ENCODE measurements at regions not wholly inside any gene's neighbourhood (a gene's known extent, or its start where the extent isn't known, plus 50 kb on each side); places are given as distances from the start of the nearest gene placed in this dataset.

DNA sequence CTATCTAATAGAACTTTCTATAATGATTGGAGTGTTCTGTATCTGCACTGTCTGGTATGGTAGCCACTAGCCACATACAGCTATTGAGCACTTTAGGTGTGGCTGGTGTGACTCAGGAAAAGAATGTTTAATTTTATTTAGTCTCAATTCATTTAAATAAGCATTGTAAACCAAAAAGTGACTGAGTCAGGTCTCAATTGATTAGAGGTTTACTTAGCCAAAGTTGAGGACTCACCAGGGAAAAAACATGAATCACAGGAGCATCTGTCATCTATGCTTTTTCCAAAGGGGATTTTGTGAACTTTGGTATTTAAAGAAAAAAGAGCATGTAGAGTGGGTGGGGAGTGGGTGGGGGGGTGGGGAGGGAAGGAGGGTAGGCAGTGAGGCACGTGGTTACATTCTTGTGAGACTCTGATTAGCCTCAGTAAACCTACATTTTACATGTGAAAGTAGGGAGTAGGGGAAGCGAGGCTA lies 473.1 kb downstream of the ATP23 start:
- Histone ChIP-seq H3K27ac (ENCODE audit: low read length) (no peak overlapping the region), H3K9ac (ENCODE audit: low read length) (no peak overlapping the region)

DNA sequence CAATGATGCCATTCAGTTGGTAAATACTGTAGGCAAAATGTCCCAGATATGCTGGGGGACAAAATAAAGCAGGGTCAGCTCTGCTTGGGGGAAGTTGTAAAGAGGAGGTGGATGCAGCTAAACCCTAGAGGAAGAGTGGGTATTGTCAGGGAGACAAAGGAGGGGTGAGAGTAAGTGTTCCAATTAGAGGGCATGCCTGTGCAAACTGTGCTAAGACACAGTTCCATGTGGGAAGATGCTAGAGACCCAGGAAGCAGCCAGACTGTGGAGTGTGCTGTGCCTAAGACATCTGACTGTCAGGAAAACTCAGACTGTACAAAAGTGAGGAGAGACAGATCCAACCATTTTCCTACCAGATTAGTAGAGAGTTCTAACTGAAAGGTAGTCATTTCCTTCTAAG lies 474.3 kb downstream of the ATP23 start:
- no peak overlapping the region for H3K27ac ChIP-seq (ENCODE audit: low read length)
- H3K79me2 ChIP-seq (ENCODE audit: low read length), result no peaks in the 10 kb centered on the region
- no peak overlapping the region for H3K4me3 ChIP-seq (ENCODE audit: low read length)
- H3K4me2 ChIP-seq (ENCODE audit: low read length), result no peak overlapping the region
- H2AFZ ChIP-seq (ENCODE audit: low read depth, low read length), result no peak overlapping the region
- H3K4me1 ChIP-seq (ENCODE audit: low read length), result no peaks in the 10 kb centered on the region
- no peak overlapping the region for H3K9ac ChIP-seq (ENCODE audit: low read length)
- no peaks in the 10 kb centered on the region for H3K27me3 ChIP-seq (ENCODE audit: low read depth, low read length)
- H3K9me3 ChIP-seq (ENCODE audit: insufficient read depth, low read length), result no peaks in the 10 kb centered on the region
- no peaks in the 10 kb centered on the region for H4K20me1 ChIP-seq (ENCODE audit: insufficient read depth, low read length)
- TF ChIP-seq, protein P1, sequence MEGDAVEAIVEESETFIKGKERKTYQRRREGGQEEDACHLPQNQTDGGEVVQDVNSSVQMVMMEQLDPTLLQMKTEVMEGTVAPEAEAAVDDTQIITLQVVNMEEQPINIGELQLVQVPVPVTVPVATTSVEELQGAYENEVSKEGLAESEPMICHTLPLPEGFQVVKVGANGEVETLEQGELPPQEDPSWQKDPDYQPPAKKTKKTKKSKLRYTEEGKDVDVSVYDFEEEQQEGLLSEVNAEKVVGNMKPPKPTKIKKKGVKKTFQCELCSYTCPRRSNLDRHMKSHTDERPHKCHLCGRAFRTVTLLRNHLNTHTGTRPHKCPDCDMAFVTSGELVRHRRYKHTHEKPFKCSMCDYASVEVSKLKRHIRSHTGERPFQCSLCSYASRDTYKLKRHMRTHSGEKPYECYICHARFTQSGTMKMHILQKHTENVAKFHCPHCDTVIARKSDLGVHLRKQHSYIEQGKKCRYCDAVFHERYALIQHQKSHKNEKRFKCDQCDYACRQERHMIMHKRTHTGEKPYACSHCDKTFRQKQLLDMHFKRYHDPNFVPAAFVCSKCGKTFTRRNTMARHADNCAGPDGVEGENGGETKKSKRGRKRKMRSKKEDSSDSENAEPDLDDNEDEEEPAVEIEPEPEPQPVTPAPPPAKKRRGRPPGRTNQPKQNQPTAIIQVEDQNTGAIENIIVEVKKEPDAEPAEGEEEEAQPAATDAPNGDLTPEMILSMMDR (IDR thresholded peaks at IDR 0.05; ENCODE audit: low read depth, low read length), result no peak
- TF ChIP-seq EZH2phosphoT487 (IDR thresholded peaks at IDR 0.05; ENCODE audit: low read depth), result no peak
- no peaks in the 10 kb centered on the region for H3K36me3 ChIP-seq (replicated peaks; ENCODE audit: low read depth, low read length)

More for the DNA sequence above, 473.1 kb downstream of the ATP23 start:
- no peaks in the 10 kb centered on the region for H4K20me1 ChIP-seq (ENCODE audit: insufficient read depth, low read length)
- no peak overlapping the region for H2AFZ ChIP-seq (ENCODE audit: low read depth, low read length)
- no peak overlapping the region for H3K4me2 ChIP-seq (ENCODE audit: low read length)
- no peaks in the 10 kb centered on the region for H3K79me2 ChIP-seq (ENCODE audit: low read length)
- no peaks in the 10 kb centered on the region for H3K9me3 ChIP-seq (ENCODE audit: insufficient read depth, low read length)
- H3K36me3 ChIP-seq (replicated peaks; ENCODE audit: low read depth, low read length), result no peaks in the 10 kb centered on the region
- no peaks in the 10 kb centered on the region for H3K27me3 ChIP-seq (ENCODE audit: low read depth, low read length)
- no peak for TF ChIP-seq EZH2phosphoT487 (IDR thresholded peaks at IDR 0.05; ENCODE audit: low read depth)
- TF ChIP-seq, protein P1 (IDR thresholded peaks at IDR 0.05; ENCODE audit: low read depth, low read length), result no peak
- H3K4me1 ChIP-seq (ENCODE audit: low read length), result no peaks in the 10 kb centered on the region
- no peak overlapping the region for H3K4me3 ChIP-seq (ENCODE audit: low read length)

GRCh38 chr12:58416236-58416635 lies 474.9 kb downstream of the ATP23 start:
- no peaks in the 10 kb centered on the region for H3K36me3 ChIP-seq (replicated peaks; ENCODE audit: low read depth, low read length)

GRCh38 chr12:58419196-58419760 lies 477.9 kb downstream of the ATP23 start:
- Histone ChIP-seq H3K79me2 (ENCODE audit: low read length) (no peaks in the 10 kb centered on the region), H3K4me3 (ENCODE audit: low read length) (no peak overlapping the region), H3K9me3 (ENCODE audit: insufficient read depth, low read length) (no peaks in the 10 kb centered on the region), H3K4me2 (ENCODE audit: low read length) (no peak overlapping the region), H3K9ac (ENCODE audit: low read length) (no peak overlapping the region), H4K20me1 (ENCODE audit: insufficient read depth, low read length) (no peaks in the 10 kb centered on the region), H2AFZ (ENCODE audit: low read depth, low read length) (no peak overlapping the region), H3K36me3 (replicated peaks; ENCODE audit: low read depth, low read length) (no peaks in the 10 kb centered on the region), H3K27ac (ENCODE audit: low read length) (no peak overlapping the region), H3K4me1 (ENCODE audit: low read length) (peaks cover 11% of the 10 kb centered on the region), H3K27me3 (ENCODE audit: low read depth, low read length) (no peaks in the 10 kb centered on the region)
- TF ChIP-seq EZH2phosphoT487 (IDR thresholded peaks at IDR 0.05; ENCODE audit: low read depth), result no peak

More at GRCh38 chr12:58416236-58416635, 474.9 kb downstream of the ATP23 start:
- H3K27me3 ChIP-seq (ENCODE audit: low read depth, low read length), result no peaks in the 10 kb centered on the region
- no peaks in the 10 kb centered on the region for H4K20me1 ChIP-seq (ENCODE audit: insufficient read depth, low read length)
- H3K27ac ChIP-seq (ENCODE audit: low read length), result no peak overlapping the region
- no peak overlapping the region for H3K4me2 ChIP-seq (ENCODE audit: low read length)
- no peak overlapping the region for H3K4me3 ChIP-seq (ENCODE audit: low read length)
- H3K9ac ChIP-seq (ENCODE audit: low read length), result no peak overlapping the region
- H3K9me3 ChIP-seq (ENCODE audit: insufficient read depth, low read length), result no peaks in the 10 kb centered on the region
- H3K4me1 ChIP-seq (ENCODE audit: low read length), result no peaks in the 10 kb centered on the region
- no peak overlapping the region for H2AFZ ChIP-seq (ENCODE audit: low read depth, low read length)
- TF ChIP-seq EZH2phosphoT487 (IDR thresholded peaks at IDR 0.05; ENCODE audit: low read depth), result no peak
- TF ChIP-seq, protein P1 (IDR thresholded peaks at IDR 0.05; ENCODE audit: low read depth, low read length), result no peak
- no peaks in the 10 kb centered on the region for H3K79me2 ChIP-seq (ENCODE audit: low read length)
